ENCODE measurements at regions not wholly inside any gene's neighbourhood (a gene's known extent, or its start where the extent isn't known, plus 50 kb on each side); places are given as distances from the start of the nearest gene placed in this dataset.

DNA sequence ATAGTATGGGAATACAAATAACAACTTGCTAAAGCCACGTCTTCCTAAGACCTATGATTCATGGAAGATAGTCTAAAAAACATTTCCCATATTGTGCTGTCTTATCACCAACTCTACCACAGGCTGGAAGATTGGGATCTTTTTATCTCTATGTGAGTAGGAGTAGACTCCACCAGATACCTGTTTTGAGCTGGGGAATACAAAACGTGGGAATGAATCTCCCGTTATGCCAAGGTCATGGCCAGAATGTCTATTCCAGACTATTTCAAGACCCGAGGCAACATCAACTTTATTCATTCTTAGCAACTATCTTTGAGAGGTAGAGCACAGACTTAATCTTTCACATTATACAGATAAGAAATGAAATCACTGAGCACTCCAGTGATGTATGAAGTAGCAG lies 2350.9 kb upstream of the WWC1 start:
- H3K4me1 ChIP-seq (ENCODE audit: control insufficient read depth, insufficient read depth, low read length), result no peaks in the 10 kb centered on the region
- no peaks in the 10 kb centered on the region for H3K36me3 ChIP-seq (ENCODE audit: control insufficient read depth, insufficient read depth, low read length)
- no peaks in the 10 kb centered on the region for H3K9me3 ChIP-seq (ENCODE audit: control insufficient read depth, low read length)
- H3K27ac ChIP-seq (ENCODE audit: insufficient read depth, low read depth, low read length, poor library complexity, severe bottlenecking), result no peak overlapping the region
- no peaks in the 10 kb centered on the region for H3K27me3 ChIP-seq (ENCODE audit: control insufficient read depth, insufficient read depth, low read length, poor library complexity, severe bottlenecking)
- H3K4me3 ChIP-seq (ENCODE audit: insufficient read depth, low read depth, low read length), result no peak overlapping the region
- WGBS, 2 experiments, result 95 to 98% methylated on average over 3 to 4 of the region's 4 CpGs

DNA sequence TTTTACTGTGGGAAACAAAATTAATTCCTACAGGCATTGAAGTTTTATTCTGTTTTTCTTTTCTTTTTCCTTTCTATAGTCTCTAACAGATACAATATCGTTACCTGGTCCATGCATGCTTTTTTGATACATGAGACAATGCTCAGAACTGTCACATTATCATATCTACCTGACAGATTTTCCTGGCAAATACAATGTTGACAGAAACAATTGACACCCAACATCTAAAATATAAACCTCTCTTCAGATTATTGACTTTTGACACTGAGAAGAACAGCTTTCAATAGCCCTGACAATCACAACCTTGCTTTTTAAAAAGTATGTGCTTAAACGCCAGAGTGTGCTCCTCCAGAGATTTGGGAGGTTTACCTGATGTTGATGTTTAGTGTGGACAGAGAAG lies 2334.6 kb upstream of the WWC1 start:
- Histone ChIP-seq H3K4me1 (ENCODE audit: control insufficient read depth, insufficient read depth, low read length) (no peaks in the 10 kb centered on the region), H3K27me3 (ENCODE audit: control insufficient read depth, insufficient read depth, low read length, poor library complexity, severe bottlenecking) (no peaks in the 10 kb centered on the region), H3K9me3 (ENCODE audit: control insufficient read depth, low read length) (no peaks in the 10 kb centered on the region), H3K4me3 (ENCODE audit: insufficient read depth, low read depth, low read length) (no peak overlapping the region), H3K36me3 (ENCODE audit: control insufficient read depth, insufficient read depth, low read length) (no peaks in the 10 kb centered on the region), H3K27ac (ENCODE audit: insufficient read depth, low read depth, low read length, poor library complexity, severe bottlenecking) (no peak overlapping the region)
- 93% methylated on average over 2 of the region's 2 CpGs for WGBS, 2 experiments

DNA sequence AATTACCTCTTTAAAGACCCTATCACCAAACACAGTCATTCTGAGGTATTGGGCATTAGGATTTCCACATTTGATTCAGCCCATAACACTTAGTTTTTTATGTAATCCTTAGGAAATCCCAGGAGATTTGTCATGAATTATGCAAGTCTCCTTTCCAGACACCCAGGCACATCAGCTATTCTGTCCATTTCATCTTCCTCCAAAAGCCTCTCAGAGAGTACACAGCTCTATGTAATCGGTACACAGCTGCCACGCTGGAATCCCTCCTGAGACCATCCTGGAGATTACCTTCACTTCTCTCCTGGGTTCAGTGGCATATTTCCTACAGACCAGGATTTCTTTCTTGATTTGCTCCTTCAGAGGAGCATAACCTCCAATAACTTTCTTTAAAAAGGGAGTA lies 2309.8 kb upstream of the WWC1 start:
- Histone ChIP-seq H3K9me3 (ENCODE audit: control insufficient read depth, low read length) (no peaks in the 10 kb centered on the region), H3K4me1 (ENCODE audit: control insufficient read depth, insufficient read depth, low read length) (no peaks in the 10 kb centered on the region)
- 93 to 96% methylated on average over 2 of the region's 2 CpGs for WGBS, 2 experiments

DNA sequence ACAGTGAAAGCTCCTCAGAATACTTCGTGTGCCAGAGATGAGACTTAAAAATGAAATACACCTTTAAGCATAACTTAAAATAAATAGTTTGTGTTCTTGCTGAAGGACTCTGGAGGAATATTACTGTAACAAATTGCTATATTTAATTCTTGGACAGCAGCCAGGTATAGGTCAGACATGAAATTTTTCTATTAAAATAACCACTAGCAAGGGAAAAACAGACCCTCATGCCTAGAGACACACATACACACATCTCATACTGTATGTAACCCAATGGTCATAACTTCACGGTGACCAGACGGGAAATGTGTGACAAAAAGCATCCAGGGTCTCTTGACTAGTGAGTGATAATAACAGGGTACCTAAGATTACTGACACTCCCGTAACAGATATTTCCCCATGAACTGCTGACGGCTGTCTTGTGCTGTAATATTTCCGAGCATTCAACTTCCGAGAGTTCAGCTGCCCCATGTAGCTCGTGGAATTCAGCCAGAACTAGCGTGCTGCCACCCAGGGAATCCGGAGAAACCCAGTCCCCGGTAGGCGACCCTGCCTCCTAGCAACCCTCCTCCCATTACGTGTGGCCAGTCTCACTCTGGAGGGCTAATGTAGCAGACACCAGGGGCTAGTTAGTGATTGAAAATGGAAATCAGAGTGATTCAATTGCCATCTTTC lies 2295.1 kb upstream of the WWC1 start:
- WGBS, 2 experiments, result 82 to 86% methylated on average over 11 to 13 of the region's 13 CpGs
- H3K9me3 ChIP-seq (ENCODE audit: control insufficient read depth, low read length), result no peaks in the 10 kb centered on the region
- H3K27ac ChIP-seq (ENCODE audit: insufficient read depth, low read depth, low read length, poor library complexity, severe bottlenecking), result no peak overlapping the region
- no peaks in the 10 kb centered on the region for H3K27me3 ChIP-seq (ENCODE audit: control insufficient read depth, insufficient read depth, low read length, poor library complexity, severe bottlenecking)
- H3K4me1 ChIP-seq (ENCODE audit: control insufficient read depth, insufficient read depth, low read length), result no peaks in the 10 kb centered on the region
- H3K4me3 ChIP-seq (ENCODE audit: insufficient read depth, low read depth, low read length), result no peak overlapping the region
- no peaks in the 10 kb centered on the region for H3K36me3 ChIP-seq (ENCODE audit: control insufficient read depth, insufficient read depth, low read length)

More for the DNA sequence above, 2309.8 kb upstream of the WWC1 start:
- no peaks in the 10 kb centered on the region for H3K27me3 ChIP-seq (ENCODE audit: control insufficient read depth, insufficient read depth, low read length, poor library complexity, severe bottlenecking)
- H3K36me3 ChIP-seq (ENCODE audit: control insufficient read depth, insufficient read depth, low read length), result no peaks in the 10 kb centered on the region
- no peak overlapping the region for H3K4me3 ChIP-seq (ENCODE audit: insufficient read depth, low read depth, low read length)
- no peak overlapping the region for H3K27ac ChIP-seq (ENCODE audit: insufficient read depth, low read depth, low read length, poor library complexity, severe bottlenecking)

DNA sequence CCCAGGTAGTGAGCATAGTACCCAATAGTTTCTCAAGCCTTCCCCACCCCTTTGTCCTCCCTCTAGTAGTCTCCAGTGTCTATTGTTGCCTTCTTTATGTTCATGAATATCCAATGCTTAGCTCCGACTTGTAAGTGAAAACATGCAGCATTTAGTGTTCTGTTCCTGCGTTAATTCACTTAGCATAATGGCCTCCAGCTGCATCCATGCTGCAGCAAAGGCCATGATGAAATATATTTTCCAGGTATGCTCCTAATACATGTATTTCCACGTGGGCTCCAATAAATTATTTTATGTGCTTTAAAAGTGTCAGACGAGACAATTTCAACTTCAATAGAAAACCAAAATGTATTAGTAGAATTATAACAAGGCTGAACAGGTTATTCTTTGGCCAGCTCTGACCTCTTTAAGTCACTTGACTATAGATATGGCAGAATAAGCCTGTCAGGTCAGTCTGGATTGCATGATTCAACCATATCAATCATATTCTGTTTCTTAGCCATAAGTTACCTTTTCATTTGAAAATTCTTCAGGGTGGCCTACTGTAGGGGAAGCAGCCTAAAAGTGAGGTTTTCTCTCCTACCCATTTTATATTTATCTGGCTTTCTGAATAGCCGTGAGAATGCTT lies 2291.6 kb upstream of the WWC1 start:
- Histone ChIP-seq H3K4me1 (ENCODE audit: control insufficient read depth, insufficient read depth, low read length) (no peaks in the 10 kb centered on the region), H3K27ac (ENCODE audit: insufficient read depth, low read depth, low read length, poor library complexity, severe bottlenecking) (no peak overlapping the region), H3K27me3 (ENCODE audit: control insufficient read depth, insufficient read depth, low read length, poor library complexity, severe bottlenecking) (no peaks in the 10 kb centered on the region), H3K36me3 (ENCODE audit: control insufficient read depth, insufficient read depth, low read length) (no peaks in the 10 kb centered on the region), H3K4me3 (ENCODE audit: insufficient read depth, low read depth, low read length) (no peak overlapping the region), H3K9me3 (ENCODE audit: control insufficient read depth, low read length) (no peaks in the 10 kb centered on the region)
- WGBS, 2 experiments, result 87 to 91% methylated on average over 2 to 5 of the region's 5 CpGs

DNA sequence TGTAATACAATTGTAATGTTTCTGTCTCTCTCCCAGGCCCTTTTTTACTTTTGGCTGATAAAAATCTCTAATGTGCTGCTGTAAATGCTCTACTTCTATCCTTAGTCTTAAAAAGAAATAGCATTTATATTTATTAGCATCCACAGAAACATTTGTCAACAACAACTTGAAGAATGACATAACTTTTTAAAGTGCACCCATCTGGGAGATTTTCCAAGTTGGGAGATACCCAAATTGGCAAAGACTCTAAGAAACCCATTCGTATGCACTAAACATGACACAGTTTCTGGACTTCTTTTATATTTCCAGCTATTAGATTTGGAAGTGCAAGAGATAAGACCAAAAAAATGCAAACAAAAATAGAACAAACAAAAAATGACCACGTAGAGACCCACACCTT lies 2287.4 kb upstream of the WWC1 start:
- no peaks in the 10 kb centered on the region for H3K9me3 ChIP-seq (ENCODE audit: control insufficient read depth, low read length)
- H3K36me3 ChIP-seq (ENCODE audit: control insufficient read depth, insufficient read depth, low read length), result no peaks in the 10 kb centered on the region
- H3K27ac ChIP-seq (ENCODE audit: insufficient read depth, low read depth, low read length, poor library complexity, severe bottlenecking), result no peak overlapping the region
- H3K27me3 ChIP-seq (ENCODE audit: control insufficient read depth, insufficient read depth, low read length, poor library complexity, severe bottlenecking), result no peaks in the 10 kb centered on the region
- H3K4me3 ChIP-seq (ENCODE audit: insufficient read depth, low read depth, low read length), result no peak overlapping the region
- no peaks in the 10 kb centered on the region for H3K4me1 ChIP-seq (ENCODE audit: control insufficient read depth, insufficient read depth, low read length)
- 93 to 100% methylated on average over 1 to 2 of the region's 2 CpGs for WGBS, 2 experiments

DNA sequence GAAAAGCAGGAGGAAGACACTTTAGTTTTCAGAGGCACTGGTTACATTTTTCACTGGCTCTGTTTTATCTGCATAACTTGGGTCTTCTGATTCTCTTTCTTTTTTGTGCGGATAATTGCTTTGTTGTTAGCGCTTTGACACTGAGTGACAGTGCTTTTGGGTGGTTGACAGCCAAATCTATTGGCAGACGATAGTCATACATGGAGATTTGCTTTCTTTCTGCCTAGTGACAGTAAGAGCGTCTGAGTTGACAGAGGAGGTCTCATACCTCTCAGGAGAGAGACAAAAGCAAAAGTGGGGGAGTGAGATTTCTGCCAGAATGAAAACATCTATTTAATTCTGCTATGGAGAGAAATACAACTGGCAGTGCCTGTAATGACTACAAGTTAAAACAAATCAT lies 2278.0 kb upstream of the WWC1 start:
- H3K4me3 ChIP-seq (ENCODE audit: insufficient read depth, low read depth, low read length), result no peak overlapping the region
- no peaks in the 10 kb centered on the region for H3K9me3 ChIP-seq (ENCODE audit: control insufficient read depth, low read length)
- H3K27ac ChIP-seq (ENCODE audit: insufficient read depth, low read depth, low read length, poor library complexity, severe bottlenecking), result no peak overlapping the region
- WGBS, 2 experiments, result 58 to 79% methylated on average over 4 of the region's 4 CpGs
- no peaks in the 10 kb centered on the region for H3K36me3 ChIP-seq (ENCODE audit: control insufficient read depth, insufficient read depth, low read length)
- no peaks in the 10 kb centered on the region for H3K4me1 ChIP-seq (ENCODE audit: control insufficient read depth, insufficient read depth, low read length)
- H3K27me3 ChIP-seq (ENCODE audit: control insufficient read depth, insufficient read depth, low read length, poor library complexity, severe bottlenecking), result no peaks in the 10 kb centered on the region

DNA sequence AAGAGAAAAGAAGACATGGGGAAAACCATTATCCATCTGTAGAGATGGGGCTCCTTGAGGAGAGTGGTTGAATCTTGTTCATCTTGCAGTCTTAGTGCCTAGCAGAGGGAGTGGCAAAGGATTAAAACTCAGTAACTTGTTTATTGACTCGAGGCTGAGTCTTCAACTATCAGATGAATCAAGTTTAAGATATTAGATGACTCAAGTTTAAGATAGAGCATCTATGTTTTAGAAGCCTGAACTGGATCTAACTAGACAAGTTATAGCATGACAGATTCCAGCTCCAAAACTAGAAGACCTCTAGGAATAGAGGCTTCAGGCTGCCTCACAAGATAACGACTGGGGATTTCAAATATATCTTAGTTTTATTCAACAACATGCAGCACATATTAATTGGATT lies 2277.2 kb upstream of the WWC1 start:
- 90 to 91% methylated on average over 2 of the region's 2 CpGs for WGBS, 2 experiments
- Histone ChIP-seq H3K36me3 (ENCODE audit: control insufficient read depth, insufficient read depth, low read length) (no peaks in the 10 kb centered on the region), H3K27me3 (ENCODE audit: control insufficient read depth, insufficient read depth, low read length, poor library complexity, severe bottlenecking) (no peaks in the 10 kb centered on the region), H3K27ac (ENCODE audit: insufficient read depth, low read depth, low read length, poor library complexity, severe bottlenecking) (no peak overlapping the region), H3K4me3 (ENCODE audit: insufficient read depth, low read depth, low read length) (no peak overlapping the region), H3K9me3 (ENCODE audit: control insufficient read depth, low read length) (no peaks in the 10 kb centered on the region), H3K4me1 (ENCODE audit: control insufficient read depth, insufficient read depth, low read length) (no peaks in the 10 kb centered on the region)

DNA sequence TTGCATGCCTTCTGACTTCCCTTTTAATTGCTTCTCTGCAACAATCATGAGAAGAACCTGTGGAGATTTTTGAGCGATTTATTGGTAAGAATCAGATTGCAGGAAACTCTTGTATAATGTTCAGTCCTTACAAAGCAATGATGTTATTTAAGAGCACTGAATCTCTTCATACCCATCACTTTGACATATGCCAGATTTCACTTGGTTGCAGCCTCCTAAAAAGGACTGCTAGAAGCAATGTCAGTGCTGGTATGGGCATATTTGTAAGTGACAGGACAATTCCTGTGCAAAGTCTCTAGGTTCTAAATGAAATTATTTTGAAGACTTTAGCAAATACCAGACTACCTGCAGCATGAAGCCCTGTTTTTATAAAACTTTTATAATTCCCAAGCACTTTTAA lies 2272.7 kb upstream of the WWC1 start:
- 100% methylated on average over 1 of the region's 1 CpG; no CpG with 5 or more reads in 1 of the 2 experiments for WGBS, 2 experiments

DNA sequence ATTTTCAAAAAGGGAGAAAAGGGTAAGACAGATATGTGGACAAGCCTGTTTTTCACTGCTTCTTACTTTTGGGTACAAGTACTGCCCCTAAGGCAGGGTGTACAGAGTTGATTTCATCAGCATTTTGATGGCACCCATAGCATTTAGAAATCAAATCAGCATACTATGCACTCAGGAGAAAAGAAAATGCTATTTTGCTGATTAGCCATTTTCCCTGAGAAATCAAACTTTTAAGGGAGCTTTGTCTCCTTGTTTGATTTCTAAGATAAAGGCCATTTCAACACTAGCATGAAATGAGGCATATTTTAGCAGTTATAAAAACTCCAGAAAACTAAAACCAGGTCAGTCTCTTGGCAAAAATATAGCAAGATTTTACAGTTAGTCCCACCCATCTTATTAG lies 2269.4 kb upstream of the WWC1 start:
- Histone ChIP-seq H3K27ac (ENCODE audit: insufficient read depth, low read depth, low read length, poor library complexity, severe bottlenecking) (no peak overlapping the region), H3K27me3 (ENCODE audit: control insufficient read depth, insufficient read depth, low read length, poor library complexity, severe bottlenecking) (no peaks in the 10 kb centered on the region), H3K36me3 (ENCODE audit: control insufficient read depth, insufficient read depth, low read length) (no peaks in the 10 kb centered on the region), H3K9me3 (ENCODE audit: control insufficient read depth, low read length) (no peaks in the 10 kb centered on the region), H3K4me3 (ENCODE audit: insufficient read depth, low read depth, low read length) (no peak overlapping the region), H3K4me1 (ENCODE audit: control insufficient read depth, insufficient read depth, low read length) (no peaks in the 10 kb centered on the region)

More for the DNA sequence above, 2272.7 kb upstream of the WWC1 start:
- Histone ChIP-seq H3K36me3 (ENCODE audit: control insufficient read depth, insufficient read depth, low read length) (no peaks in the 10 kb centered on the region), H3K27me3 (ENCODE audit: control insufficient read depth, insufficient read depth, low read length, poor library complexity, severe bottlenecking) (no peaks in the 10 kb centered on the region), H3K9me3 (ENCODE audit: control insufficient read depth, low read length) (no peaks in the 10 kb centered on the region), H3K4me3 (ENCODE audit: insufficient read depth, low read depth, low read length) (no peak overlapping the region), H3K4me1 (ENCODE audit: control insufficient read depth, insufficient read depth, low read length) (no peaks in the 10 kb centered on the region), H3K27ac (ENCODE audit: insufficient read depth, low read depth, low read length, poor library complexity, severe bottlenecking) (no peak overlapping the region)

All from ectodermal cell (in vitro differentiated cells).